ENCODE measurements at regions not wholly inside any gene's neighbourhood (a gene's known extent, or its start where the extent isn't known, plus 50 kb on each side); places are given as distances from the start of the nearest gene placed in this dataset.

DNA sequence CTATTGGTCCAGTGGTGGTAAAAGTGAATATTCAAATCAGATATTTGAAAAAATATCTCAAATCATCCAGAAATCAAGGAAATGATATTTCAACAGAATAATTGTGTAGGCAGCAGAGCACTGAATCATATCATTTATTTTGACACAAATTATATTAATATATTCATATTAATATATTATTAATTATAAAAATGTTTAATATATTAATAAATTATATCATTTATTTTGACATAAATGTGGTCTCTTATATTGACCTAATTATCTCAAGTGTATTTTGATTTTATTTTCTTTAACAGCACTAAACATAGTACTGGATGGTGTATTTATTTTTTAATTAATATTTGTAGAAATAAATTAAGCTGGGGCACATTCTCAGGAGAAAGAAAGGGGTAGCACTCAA is 257.7 kb upstream of the THBS1 start:
- peaks cover 11 to 12% of the 10 kb centered on the region in 2 donors for H3K36me3 Mint-ChIP-seq
- H3K27ac Mint-ChIP-seq = peak overlapping the region in 1 of 7 donors; percentile 25
- intact Hi-C loops (cut with micrococcal nuclease) = loop anchor here in 1 of 2 donors (10.0 kb wide), 1 partner anchor 58 kb away; no protein-coding TSS in a partner anchor
- no peak overlapping the region for H3K4me3 Mint-ChIP-seq
- TF ChIP-seq, protein P1, sequence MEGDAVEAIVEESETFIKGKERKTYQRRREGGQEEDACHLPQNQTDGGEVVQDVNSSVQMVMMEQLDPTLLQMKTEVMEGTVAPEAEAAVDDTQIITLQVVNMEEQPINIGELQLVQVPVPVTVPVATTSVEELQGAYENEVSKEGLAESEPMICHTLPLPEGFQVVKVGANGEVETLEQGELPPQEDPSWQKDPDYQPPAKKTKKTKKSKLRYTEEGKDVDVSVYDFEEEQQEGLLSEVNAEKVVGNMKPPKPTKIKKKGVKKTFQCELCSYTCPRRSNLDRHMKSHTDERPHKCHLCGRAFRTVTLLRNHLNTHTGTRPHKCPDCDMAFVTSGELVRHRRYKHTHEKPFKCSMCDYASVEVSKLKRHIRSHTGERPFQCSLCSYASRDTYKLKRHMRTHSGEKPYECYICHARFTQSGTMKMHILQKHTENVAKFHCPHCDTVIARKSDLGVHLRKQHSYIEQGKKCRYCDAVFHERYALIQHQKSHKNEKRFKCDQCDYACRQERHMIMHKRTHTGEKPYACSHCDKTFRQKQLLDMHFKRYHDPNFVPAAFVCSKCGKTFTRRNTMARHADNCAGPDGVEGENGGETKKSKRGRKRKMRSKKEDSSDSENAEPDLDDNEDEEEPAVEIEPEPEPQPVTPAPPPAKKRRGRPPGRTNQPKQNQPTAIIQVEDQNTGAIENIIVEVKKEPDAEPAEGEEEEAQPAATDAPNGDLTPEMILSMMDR (IDR thresholded peaks at IDR 0.05) = no peak
- no peaks in the 10 kb centered on the region for H3K79me2 ChIP-seq (ENCODE audit: insufficient read depth, low read length)
- no peaks in the 10 kb centered on the region for H3K27me3 ChIP-seq (ENCODE audit: control insufficient read depth in 2 of 2, insufficient read depth in 2 of 2, low read length in 2 of 2)
- H3K9ac ChIP-seq (ENCODE audit: insufficient read depth, low read length, poor library complexity, severe bottlenecking) = no peak overlapping the region
- no peaks in the 10 kb centered on the region for H3K36me3 ChIP-seq (replicated peaks in 1 of 2; ENCODE audit: control insufficient read depth in 1 of 2, insufficient read depth in 2 of 2, low read length in 2 of 2)
- no peak overlapping the region for H3K27ac ChIP-seq (ENCODE audit: low read depth in 1 of 2, low read length in 2 of 2)
- no peak for DNase-seq
- peaks cover 27% of the 10 kb centered on the region for H3K4me1 Mint-ChIP-seq
- H3K9me3 ChIP-seq (replicated peaks in 1 of 2; ENCODE audit: control insufficient read depth in 1 of 2, insufficient read depth in 1 of 2, low read length in 2 of 2) = peaks cover 14 to 17% of the 10 kb centered on the region in 2 donors
- H4K20me1 ChIP-seq (ENCODE audit: insufficient read depth, low read length) = no peaks in the 10 kb centered on the region
- H3K4me1 ChIP-seq (ENCODE audit: control insufficient read depth in 1 of 2, insufficient read depth in 2 of 2, low read length in 2 of 2) = peaks cover 26 to 27% of the 10 kb centered on the region in 2 donors
- no peak overlapping the region for H2AFZ ChIP-seq (ENCODE audit: insufficient read depth, low read depth, low read length, poor library complexity, severe bottlenecking)
- peaks cover 11 to 28% (median 22%) of the 10 kb centered on the region in 7 donors for H3K9me3 Mint-ChIP-seq
- H3K4me2 ChIP-seq (replicated peaks; ENCODE audit: extremely low read depth, low read length, poor library complexity, severe bottlenecking) = no peak overlapping the region
- peaks cover 0 to 2% (median 0%) of the 10 kb centered on the region in 3 donors for H3K27me3 Mint-ChIP-seq (ENCODE audit: low read depth in 3 of 3)
- H3K4me3 ChIP-seq (replicated peaks in 1 of 3; ENCODE audit: low read depth in 2 of 3, low read length in 3 of 3) = no peak overlapping the region

DNA sequence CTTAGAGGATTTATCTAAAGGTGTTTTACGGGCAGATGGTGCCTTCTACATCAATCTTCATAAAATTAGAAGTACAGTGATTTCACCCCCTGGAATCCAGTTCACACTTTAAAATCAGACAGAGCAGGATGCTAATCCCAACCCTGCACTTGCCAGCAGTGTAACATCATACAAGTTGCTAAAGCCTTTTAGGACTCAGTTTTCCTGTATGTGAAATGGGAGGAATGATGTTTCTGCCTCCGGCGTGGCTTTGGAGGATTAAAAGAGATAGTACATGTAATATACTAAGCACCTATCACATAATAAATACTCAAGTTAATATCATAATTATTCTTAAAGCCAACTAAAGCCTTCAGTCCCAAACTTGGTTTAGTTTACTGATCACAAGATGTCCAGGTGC is 257.2 kb upstream of the THBS1 start:
- no peaks in the 10 kb centered on the region for H3K36me3 ChIP-seq (replicated peaks in 1 of 2; ENCODE audit: control insufficient read depth in 1 of 2, insufficient read depth in 2 of 2, low read length in 2 of 2)
- peaks cover 32 to 33% of the 10 kb centered on the region in 2 donors for H3K4me1 ChIP-seq (ENCODE audit: control insufficient read depth in 1 of 2, insufficient read depth in 2 of 2, low read length in 2 of 2)
- no peak overlapping the region for H3K4me3 ChIP-seq (replicated peaks in 1 of 3; ENCODE audit: low read depth in 2 of 3, low read length in 3 of 3)
- H3K79me2 ChIP-seq (ENCODE audit: insufficient read depth, low read length) = no peaks in the 10 kb centered on the region
- H3K36me3 Mint-ChIP-seq = peaks cover 11 to 12% of the 10 kb centered on the region in 2 donors
- no peak overlapping the region for H3K27ac ChIP-seq (ENCODE audit: low read depth in 1 of 2, low read length in 2 of 2)
- peaks cover 14 to 17% of the 10 kb centered on the region in 2 donors for H3K9me3 ChIP-seq (replicated peaks in 1 of 2; ENCODE audit: control insufficient read depth in 1 of 2, insufficient read depth in 1 of 2, low read length in 2 of 2)
- H4K20me1 ChIP-seq (ENCODE audit: insufficient read depth, low read length) = no peaks in the 10 kb centered on the region
- H3K27me3 ChIP-seq (ENCODE audit: control insufficient read depth in 2 of 2, insufficient read depth in 2 of 2, low read length in 2 of 2) = no peaks in the 10 kb centered on the region
- H3K9me3 Mint-ChIP-seq = peaks cover 11 to 28% (median 22%) of the 10 kb centered on the region in 7 donors
- WGBS (ENCODE audit: insufficient coverage) = no CpG with 5 or more reads among the region's 3 CpGs
- no peak overlapping the region for H3K9ac ChIP-seq (ENCODE audit: insufficient read depth, low read length, poor library complexity, severe bottlenecking)
- TF ChIP-seq, protein P1 (IDR thresholded peaks at IDR 0.05) = no peak
- intact Hi-C loops (cut with micrococcal nuclease) = loop anchor here in 1 of 2 donors (10.0 kb wide), 1 partner anchor 59 kb away; no protein-coding TSS in a partner anchor
- DNase-seq = no peak
- H3K27ac Mint-ChIP-seq = no peak overlapping the region
- no peak overlapping the region for H3K4me3 Mint-ChIP-seq
- H3K27me3 Mint-ChIP-seq (ENCODE audit: low read depth in 3 of 3) = peaks cover 0 to under 1% (median 0%) of the 10 kb centered on the region in 3 donors
- H3K4me1 Mint-ChIP-seq = peaks cover 32% of the 10 kb centered on the region
- H2AFZ ChIP-seq (ENCODE audit: insufficient read depth, low read depth, low read length, poor library complexity, severe bottlenecking) = no peak overlapping the region
- no peak overlapping the region for H3K4me2 ChIP-seq (replicated peaks; ENCODE audit: extremely low read depth, low read length, poor library complexity, severe bottlenecking)
